Kidney (tissue), 13 donors: ENCODE measurements at regions not wholly inside any gene's neighbourhood (a gene's known extent, or its start where the extent isn't known, plus 50 kb on each side); places are given as distances from the start of the nearest gene placed in this dataset.

ENCODE experiments used
- DNase-seq, 5 donors: peaks; one replicate each; pipeline ENCODE4 v3.0.0-alpha.2; 2013 to 2020
- FAIRE-seq: peaks from 2 replicates; lab custom pipeline; 2012; peaks lifted over from hg19 to GRCh38; lab: Jason Lieb, UNC
- H3K27ac ChIP-seq, 2 donors: one replicate each; pipeline ENCODE4 v1.7.0; 2013; ENCODE audit warnings: low read depth in 2 of 2, low read length in 2 of 2, inconsistent platforms in 1 of 2
- H3K27me3 ChIP-seq: one replicate; pipeline ENCODE4 v1.7.1; 2013; ENCODE audit warnings: low read length, inconsistent platforms; ENCODE audit not compliant: control insufficient read depth, insufficient read depth
- H3K36me3 ChIP-seq, 3 donors: one replicate each; pipeline versions ENCODE4 v1.7.0 to v1.7.1; 2013; ENCODE audit warnings: low read length in 3 of 3, control low read depth in 1 of 3, inconsistent platforms in 1 of 3; ENCODE audit not compliant: insufficient read depth in 3 of 3, control insufficient read depth in 2 of 3
- H3K4me1 ChIP-seq, 3 donors: one replicate each; pipeline versions ENCODE4 v1.7.0 to v1.7.1; 2013; ENCODE audit warnings: low read length in 3 of 3, inconsistent platforms in 1 of 3, low read depth in 1 of 3; ENCODE audit not compliant: control insufficient read depth in 2 of 3, insufficient read depth in 2 of 3
- H3K4me3 ChIP-seq, 3 donors: one replicate each; pipeline versions ENCODE4 v1.7.0 to v1.8.1; 2013; ENCODE audit warnings: low read length in 3 of 3, control low read depth in 1 of 3, inconsistent platforms in 1 of 3
- H3K9ac ChIP-seq, 3 donors: one replicate each; pipeline versions ENCODE4 v1.7.0 to v1.7.1; 2013; ENCODE audit warnings: low read length in 3 of 3, control low read depth in 1 of 3, inconsistent platforms in 1 of 3
- H3K9me3 ChIP-seq, 3 donors: one replicate each; pipeline versions ENCODE4 v1.7.0 to v1.7.1; 2013; ENCODE audit warnings: low read length in 3 of 3, control low read depth in 1 of 3, inconsistent platforms in 1 of 3; ENCODE audit not compliant: control insufficient read depth in 2 of 3, insufficient read depth in 1 of 3
- CTCF ChIP-seq: IDR thresholded peaks from 3 replicates; pipeline ENCODE4 v1.5.1; 2012; ENCODE audit warnings: mild to moderate bottlenecking, moderate library complexity, borderline replicate concordance; ENCODE audit not compliant: insufficient read depth; ENCODE audit errors: extremely low read depth
- intact Hi-C: fragments of 100-400 bp; cut with DNase I; formaldehyde crosslinking; loops from one replicate; pipeline ENCODE4 v1.11.1; 2022
- donor health status: control.
- donor health status: control.
- donor health status: control.
- donor health status: control.
- donor health status: control.
- donor health status: DM: yes; HTN: yes; CAD: no.
- donor health status: Normal renal cell carcinoma (clear cell type).

- Histone ChIP-seq H3K27ac (no peak overlapping the region), H3K9ac (no peak overlapping the region), H3K36me3 (no peaks in the 10 kb centered on the region), H3K27me3 (no peaks in the 10 kb centered on the region), H3K4me3 (no peak overlapping the region), H3K9me3 (no peaks in the 10 kb centered on the region), H3K4me1 (peaks cover 4 to 11% (median 6%) of the 10 kb centered on the region in 3 donors)
- no peak for DNase-seq
- TF ChIP-seq CTCF: no peak
- intact Hi-C loops: no loop called here
- FAIRE-seq: no peak
Measured at GRCh38 chr11:8841899-8842298, 69.1 kb upstream of the AKIP1 start.

GRCh38 chr11:8858808-8859207, 52.2 kb upstream of the AKIP1 start:
- H3K27ac ChIP-seq: no peak overlapping the region
- TF ChIP-seq CTCF: no peak
- peaks cover 0 to 2% (median 0%) of the 10 kb centered on the region in 3 donors for H3K4me1 ChIP-seq
- H3K9ac ChIP-seq: no peak overlapping the region
- H3K27me3 ChIP-seq: no peaks in the 10 kb centered on the region
- no peak overlapping the region for H3K4me3 ChIP-seq
- intact Hi-C loops: no loop called here
- DNase-seq (no peak), FAIRE-seq (no peak)
- no peaks in the 10 kb centered on the region for H3K36me3 ChIP-seq
- no peaks in the 10 kb centered on the region for H3K9me3 ChIP-seq
